Body of pancreas (tissue), 4 donors: ENCODE measurements at regions not wholly inside any gene's neighbourhood (a gene's known extent, or its start where the extent isn't known, plus 50 kb on each side); places are given as distances from the start of the nearest gene placed in this dataset.

Experiments
- CTCF ChIP-seq, 7 experiments: fragments of 450-650 bp in 4 of 7; fragments of 200-600 bp in 3 of 7; sonication (generic) in 3 of 7; IDR thresholded peaks; one replicate each; pipeline ENCODE4 v1.5.1; 2016 to 2019; ENCODE audit warnings: antibody characterized with exemption in 7 of 7
- POLR2A ChIP-seq, 3 donors: fragments of 450-650 bp; IDR thresholded peaks; one replicate each; pipeline ENCODE4 v1.6.1; 2016; ENCODE audit warnings: antibody characterized with exemption in 3 of 3, mild to moderate bottlenecking in 2 of 3

GRCh38 chr2:120436885-120437603, 91.1 kb downstream of the INHBB start:
- no peak for TF ChIP-seq POLR2A (IDR thresholded peaks at IDR 0.05)
- peak in 6 of 7 experiments; percentile 17 to 55 (median 43) for TF ChIP-seq CTCF (IDR thresholded peaks at IDR 0.05)
